Chondrocyte (in vitro differentiated cells): ENCODE measurements at regions not wholly inside any gene's neighbourhood (a gene's known extent, or its start where the extent isn't known, plus 50 kb on each side); places are given as distances from the start of the nearest gene placed in this dataset.

Source experiments
- DNase-seq: peaks from one replicate; pipeline ENCODE4 v3.0.0; 2021; ENCODE audit warnings: mixed read lengths, low spot score
- H3K27ac Mint-ChIP-seq: one replicate; pipeline ENCODE4 v1.8.0; 2021; ENCODE audit warnings: mild to moderate bottlenecking, moderate library complexity, mixed read lengths; ENCODE audit not compliant: unreplicated experiment
- H3K27me3 Mint-ChIP-seq: 2 replicates; pipeline ENCODE4 v1.8.0; 2021; ENCODE audit warnings: low read depth, mixed read lengths
- H3K36me3 Mint-ChIP-seq: 2 replicates; pipeline ENCODE4 v1.8.0; 2021; ENCODE audit warnings: low read depth, mixed read lengths
- H3K4me1 Mint-ChIP-seq: 2 replicates; pipeline ENCODE4 v1.8.0; 2021; ENCODE audit warnings: low read depth, mild to moderate bottlenecking, mixed read lengths
- H3K4me3 Mint-ChIP-seq: one replicate; pipeline ENCODE4 v1.8.0; 2021; ENCODE audit warnings: mild to moderate bottlenecking, moderate library complexity, mixed read lengths; ENCODE audit not compliant: unreplicated experiment
- H3K9me3 Mint-ChIP-seq: 2 replicates; pipeline ENCODE4 v1.8.0; 2021; ENCODE audit warnings: low read depth, mixed read lengths
- TF ChIP-seq, protein P1 (sequence below): fragments of 200-600 bp; sonication (generic); IDR thresholded peaks from 2 replicates; pipeline ENCODE4 v1.5.0; 2021; ENCODE audit warnings: antibody characterized with exemption, mild to moderate bottlenecking, moderate library complexity

DNA sequence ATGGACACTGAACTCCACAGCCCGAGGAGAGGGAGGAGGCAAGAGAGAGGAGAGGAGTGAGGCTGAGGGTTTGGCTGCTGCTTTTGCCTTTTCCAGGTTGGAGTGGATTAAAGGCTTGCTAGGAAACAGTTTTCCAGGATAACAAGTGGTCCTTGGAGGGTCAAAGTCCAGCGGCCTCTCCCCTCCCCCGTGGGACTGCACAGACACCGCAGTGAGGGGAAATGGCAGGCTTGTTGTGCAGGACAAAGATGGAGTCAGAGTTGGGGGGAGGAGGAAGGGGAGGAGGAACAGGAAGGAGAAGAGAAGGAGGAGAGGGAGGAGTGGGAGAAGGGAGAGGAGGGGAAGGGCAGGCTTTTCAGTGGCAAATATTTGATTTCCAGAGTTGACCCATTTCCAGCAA lies 245.5 kb downstream of the RBM19 start:
- no peaks in the 10 kb centered on the region for H3K4me1 Mint-ChIP-seq
- H3K4me3 Mint-ChIP-seq = no peak overlapping the region
- H3K27ac Mint-ChIP-seq = no peak overlapping the region
- peaks cover 39% of the 10 kb centered on the region for H3K27me3 Mint-ChIP-seq
- no peaks in the 10 kb centered on the region for H3K36me3 Mint-ChIP-seq
- TF ChIP-seq, protein P1, sequence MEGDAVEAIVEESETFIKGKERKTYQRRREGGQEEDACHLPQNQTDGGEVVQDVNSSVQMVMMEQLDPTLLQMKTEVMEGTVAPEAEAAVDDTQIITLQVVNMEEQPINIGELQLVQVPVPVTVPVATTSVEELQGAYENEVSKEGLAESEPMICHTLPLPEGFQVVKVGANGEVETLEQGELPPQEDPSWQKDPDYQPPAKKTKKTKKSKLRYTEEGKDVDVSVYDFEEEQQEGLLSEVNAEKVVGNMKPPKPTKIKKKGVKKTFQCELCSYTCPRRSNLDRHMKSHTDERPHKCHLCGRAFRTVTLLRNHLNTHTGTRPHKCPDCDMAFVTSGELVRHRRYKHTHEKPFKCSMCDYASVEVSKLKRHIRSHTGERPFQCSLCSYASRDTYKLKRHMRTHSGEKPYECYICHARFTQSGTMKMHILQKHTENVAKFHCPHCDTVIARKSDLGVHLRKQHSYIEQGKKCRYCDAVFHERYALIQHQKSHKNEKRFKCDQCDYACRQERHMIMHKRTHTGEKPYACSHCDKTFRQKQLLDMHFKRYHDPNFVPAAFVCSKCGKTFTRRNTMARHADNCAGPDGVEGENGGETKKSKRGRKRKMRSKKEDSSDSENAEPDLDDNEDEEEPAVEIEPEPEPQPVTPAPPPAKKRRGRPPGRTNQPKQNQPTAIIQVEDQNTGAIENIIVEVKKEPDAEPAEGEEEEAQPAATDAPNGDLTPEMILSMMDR = no peak
- DNase-seq = no peak
- peaks cover 4% of the 10 kb centered on the region for H3K9me3 Mint-ChIP-seq

DNA sequence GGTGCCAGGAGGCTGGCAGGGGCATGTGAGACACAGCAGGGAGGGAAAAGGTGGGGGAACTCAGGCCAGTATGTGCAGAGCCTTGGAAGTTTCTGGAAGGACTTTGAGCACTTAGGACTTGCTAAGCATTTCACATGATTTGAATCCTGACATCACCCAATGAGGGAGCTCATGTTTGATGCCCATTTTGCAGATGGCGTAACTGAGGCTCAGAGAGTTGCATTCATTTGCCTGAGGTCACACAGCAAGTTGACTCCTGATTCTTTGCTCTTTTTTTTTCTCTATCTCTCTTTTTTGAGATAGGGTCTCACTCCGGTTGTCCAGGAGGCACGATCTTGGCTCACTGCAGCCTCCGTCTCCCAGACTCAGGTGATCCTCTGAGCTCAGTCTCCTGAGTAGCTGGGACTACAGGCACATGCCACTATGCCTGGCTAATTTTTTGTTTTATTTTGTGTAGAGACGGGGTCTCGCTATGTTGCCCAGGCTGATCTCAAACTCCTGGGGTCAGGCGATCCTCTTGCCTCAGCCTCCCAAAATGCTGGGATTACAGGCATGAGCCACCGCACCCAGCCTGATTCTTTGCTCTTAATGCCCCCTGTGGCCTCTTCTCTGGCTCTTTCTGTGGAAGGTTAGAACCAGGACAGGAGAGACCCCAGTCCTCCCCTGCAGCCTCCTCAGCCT lies 246.1 kb downstream of the RBM19 start:
- Mint-ChIP-seq H3K4me1 (no peaks in the 10 kb centered on the region), H3K27me3 (peaks cover 40% of the 10 kb centered on the region), H3K4me3 (no peak overlapping the region), H3K27ac (no peak overlapping the region), H3K36me3 (no peaks in the 10 kb centered on the region), H3K9me3 (peaks cover 4% of the 10 kb centered on the region)
- DNase-seq = no peak
- TF ChIP-seq, protein P1 = no peak

DNA sequence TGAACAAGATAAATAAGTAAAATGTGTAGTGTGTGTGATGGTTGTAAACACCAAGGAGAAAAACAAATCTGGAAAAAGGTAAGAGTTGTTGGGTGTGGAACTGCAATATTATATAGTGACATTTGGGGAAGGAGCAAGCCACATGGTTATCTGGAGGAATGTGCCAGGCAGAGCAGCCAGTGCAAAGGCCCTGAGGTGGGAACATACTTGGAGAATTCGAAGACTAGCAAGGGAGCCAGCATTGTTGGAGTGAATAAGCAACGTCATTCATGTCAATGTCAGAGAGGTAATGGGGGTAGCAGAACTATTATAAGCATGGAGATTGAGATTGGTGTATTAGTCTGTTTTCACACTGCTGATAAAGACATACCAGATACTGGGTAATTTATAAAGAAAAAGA lies 241.5 kb upstream of the LHX5 start:
- TF ChIP-seq, protein P1 = no peak
- Mint-ChIP-seq H3K36me3 (no peaks in the 10 kb centered on the region), H3K27ac (no peak overlapping the region), H3K9me3 (peaks cover 15% of the 10 kb centered on the region), H3K4me1 (no peaks in the 10 kb centered on the region), H3K4me3 (no peak overlapping the region), H3K27me3 (peaks cover 44% of the 10 kb centered on the region)
- DNase-seq = no peak

DNA sequence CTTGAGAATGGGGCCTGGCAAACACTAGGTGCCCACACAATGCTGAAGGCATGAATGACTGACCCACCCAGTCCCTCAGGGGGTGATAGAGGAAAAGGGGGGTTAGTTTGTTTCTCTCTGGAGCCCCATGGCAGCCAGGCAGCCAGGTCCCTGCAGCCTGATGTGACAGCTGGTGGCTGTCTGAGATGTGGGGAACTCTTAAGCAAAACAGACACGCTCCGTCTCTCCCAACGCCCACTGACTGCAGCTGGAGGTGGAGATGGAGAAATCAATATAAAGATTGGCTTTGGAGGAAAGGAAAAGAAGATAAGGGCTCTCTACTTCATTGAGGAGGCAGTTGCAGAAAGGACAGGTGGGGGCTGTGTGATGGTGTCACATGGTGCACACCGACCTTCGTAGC lies 240.8 kb upstream of the LHX5 start:
- Mint-ChIP-seq H3K27ac (no peak overlapping the region), H3K36me3 (no peaks in the 10 kb centered on the region), H3K4me1 (no peaks in the 10 kb centered on the region), H3K9me3 (peaks cover 15% of the 10 kb centered on the region), H3K4me3 (no peak overlapping the region), H3K27me3 (peaks cover 45% of the 10 kb centered on the region)
- no peak for DNase-seq
- TF ChIP-seq, protein P1 = no peak

DNA sequence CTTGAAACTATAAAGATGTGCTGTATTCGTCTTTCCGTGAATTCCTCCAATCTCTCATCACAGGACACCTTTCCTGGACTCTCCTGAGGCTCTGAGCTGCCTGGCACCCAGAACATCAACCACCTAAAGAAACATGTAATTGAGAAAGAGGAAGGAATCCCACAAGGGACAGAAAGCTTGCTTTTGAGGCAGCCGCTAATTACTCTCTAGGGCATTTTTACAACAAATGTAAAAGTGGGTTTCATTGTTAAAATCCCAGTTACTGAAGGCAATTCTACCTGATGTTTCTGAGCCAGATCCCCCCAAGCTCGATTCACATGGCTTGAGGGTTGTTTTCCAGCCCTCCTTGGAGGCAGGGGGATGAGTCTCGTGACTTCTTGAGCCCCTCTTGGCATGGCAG lies 238.5 kb upstream of the LHX5 start:
- H3K27ac Mint-ChIP-seq = no peak overlapping the region
- TF ChIP-seq, protein P1 = no peak
- no peaks in the 10 kb centered on the region for H3K4me1 Mint-ChIP-seq
- H3K27me3 Mint-ChIP-seq = peaks cover 52% of the 10 kb centered on the region
- no peak overlapping the region for H3K4me3 Mint-ChIP-seq
- DNase-seq = no peak
- peaks cover 11% of the 10 kb centered on the region for H3K9me3 Mint-ChIP-seq
- H3K36me3 Mint-ChIP-seq = no peaks in the 10 kb centered on the region
